ENCODE measurements at regions not wholly inside any gene's neighbourhood (a gene's known extent, or its start where the extent isn't known, plus 50 kb on each side); places are given as distances from the start of the nearest gene placed in this dataset.

- no peak for TF ChIP-seq POLR2A (IDR thresholded peaks at IDR 0.05)
- TF ChIP-seq, protein P1, sequence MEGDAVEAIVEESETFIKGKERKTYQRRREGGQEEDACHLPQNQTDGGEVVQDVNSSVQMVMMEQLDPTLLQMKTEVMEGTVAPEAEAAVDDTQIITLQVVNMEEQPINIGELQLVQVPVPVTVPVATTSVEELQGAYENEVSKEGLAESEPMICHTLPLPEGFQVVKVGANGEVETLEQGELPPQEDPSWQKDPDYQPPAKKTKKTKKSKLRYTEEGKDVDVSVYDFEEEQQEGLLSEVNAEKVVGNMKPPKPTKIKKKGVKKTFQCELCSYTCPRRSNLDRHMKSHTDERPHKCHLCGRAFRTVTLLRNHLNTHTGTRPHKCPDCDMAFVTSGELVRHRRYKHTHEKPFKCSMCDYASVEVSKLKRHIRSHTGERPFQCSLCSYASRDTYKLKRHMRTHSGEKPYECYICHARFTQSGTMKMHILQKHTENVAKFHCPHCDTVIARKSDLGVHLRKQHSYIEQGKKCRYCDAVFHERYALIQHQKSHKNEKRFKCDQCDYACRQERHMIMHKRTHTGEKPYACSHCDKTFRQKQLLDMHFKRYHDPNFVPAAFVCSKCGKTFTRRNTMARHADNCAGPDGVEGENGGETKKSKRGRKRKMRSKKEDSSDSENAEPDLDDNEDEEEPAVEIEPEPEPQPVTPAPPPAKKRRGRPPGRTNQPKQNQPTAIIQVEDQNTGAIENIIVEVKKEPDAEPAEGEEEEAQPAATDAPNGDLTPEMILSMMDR (IDR thresholded peaks at IDR 0.05) = no peak
Observed at GRCh38 chr7:106552645-106553445, 108.1 kb downstream of the CCDC71L start.
